CD4-positive, alpha-beta T cell treated with Interleukin-21 for 1 hour (primary cell): ENCODE measurements at regions not wholly inside any gene's neighbourhood (a gene's known extent, or its start where the extent isn't known, plus 50 kb on each side); places are given as distances from the start of the nearest gene placed in this dataset.
A peak's percentile ranks its signal among the peaks of the same experiment; 100 is the strongest.
"Not testable (repeated sequence)": the region's sequence is repeated elsewhere in the genome, so short reads cannot be mapped to it uniquely, and the experiment has no call there.

Source experiments
- DNase-seq: peaks from one replicate; pipeline ENCODE4 v3.0.0-alpha.2; 2020

DNA sequence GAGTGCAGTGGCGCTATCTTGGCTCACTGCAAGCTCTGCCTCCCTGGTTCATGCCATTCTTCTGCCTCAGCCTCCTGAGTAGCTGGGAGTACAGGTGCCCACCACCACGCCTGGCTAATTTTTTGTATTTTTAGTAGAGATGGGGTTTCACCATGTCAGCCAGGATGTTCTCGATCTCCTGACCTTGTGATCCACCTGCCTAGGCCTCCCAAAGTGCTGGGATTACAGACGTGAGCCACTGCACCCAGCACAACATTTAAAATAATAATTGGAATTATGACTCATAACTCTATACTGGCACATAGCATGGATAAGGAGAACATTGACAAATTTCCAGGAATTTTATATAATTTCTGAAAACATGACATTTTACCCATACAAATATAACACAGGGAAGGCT, 54.2 kb downstream of the DBET start:
- not testable (repeated sequence) for DNase-seq

DNA sequence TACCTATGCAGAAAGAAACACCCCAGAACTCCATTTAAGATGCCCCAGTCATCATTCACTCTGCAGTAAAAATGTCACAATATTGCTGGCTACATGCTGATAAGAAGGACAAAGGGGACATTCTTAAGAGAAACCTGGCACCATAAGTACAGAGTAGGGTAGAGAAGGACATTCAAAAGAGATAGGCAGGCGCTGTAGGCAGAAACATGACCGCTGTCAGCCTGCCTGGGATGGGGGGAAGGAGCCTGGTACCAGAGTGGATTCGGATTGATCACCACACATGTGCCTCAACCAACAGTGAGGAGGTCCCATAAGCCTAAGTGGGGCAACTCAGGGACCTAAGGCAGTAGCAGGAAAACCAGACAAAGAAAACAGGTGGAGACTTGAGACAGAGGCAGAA, 54.1 kb upstream of the DUX4 start:
- DNase-seq: not testable (repeated sequence)

DNA sequence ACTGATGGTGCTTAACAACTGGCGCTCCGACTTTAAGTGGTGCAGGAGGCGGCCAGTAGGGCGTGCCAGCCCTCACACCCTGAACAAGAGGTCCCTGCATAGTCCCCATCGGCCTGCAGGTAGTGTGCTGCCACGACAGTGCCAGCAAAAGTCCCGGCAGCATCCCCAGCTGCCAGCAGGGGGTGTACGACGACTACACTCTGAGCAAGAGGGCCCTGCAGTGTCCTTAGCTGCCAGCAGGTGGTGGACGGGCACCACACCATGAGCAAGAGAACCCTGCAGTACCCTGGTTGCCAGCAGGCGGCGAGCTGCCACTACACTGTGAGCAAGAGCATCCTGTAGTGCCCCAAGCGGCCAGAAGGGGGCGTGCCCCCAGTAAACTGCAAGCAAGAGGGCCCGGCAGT, 53.5 kb upstream of the DUX4 start:
- peak; percentile 3 for DNase-seq

DNA sequence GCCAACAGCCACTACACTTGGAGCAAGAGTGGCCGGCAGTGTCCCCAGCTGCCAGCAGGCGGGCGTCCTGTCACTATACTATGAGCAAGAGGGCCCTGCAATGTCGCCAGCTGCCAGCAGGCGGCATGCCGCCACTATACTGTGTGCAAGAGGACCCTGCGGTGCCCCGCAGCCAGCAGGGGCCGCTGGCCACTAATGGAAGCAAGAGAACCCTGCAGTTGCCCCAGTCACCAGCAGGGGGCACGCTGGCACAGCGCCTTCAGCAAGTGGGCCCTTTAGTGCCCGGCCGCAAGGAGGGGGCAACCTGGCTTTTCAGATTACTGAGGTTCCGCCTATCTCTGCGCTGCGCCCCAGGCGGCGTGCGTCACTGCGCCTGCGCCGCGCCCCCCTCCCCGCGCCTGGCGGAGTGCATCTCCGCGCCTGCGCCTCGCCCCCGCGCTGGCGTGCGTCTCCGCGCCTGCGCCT, 53.0 kb upstream of the DUX4 start:
- peak; percentile 14 for DNase-seq

DNA sequence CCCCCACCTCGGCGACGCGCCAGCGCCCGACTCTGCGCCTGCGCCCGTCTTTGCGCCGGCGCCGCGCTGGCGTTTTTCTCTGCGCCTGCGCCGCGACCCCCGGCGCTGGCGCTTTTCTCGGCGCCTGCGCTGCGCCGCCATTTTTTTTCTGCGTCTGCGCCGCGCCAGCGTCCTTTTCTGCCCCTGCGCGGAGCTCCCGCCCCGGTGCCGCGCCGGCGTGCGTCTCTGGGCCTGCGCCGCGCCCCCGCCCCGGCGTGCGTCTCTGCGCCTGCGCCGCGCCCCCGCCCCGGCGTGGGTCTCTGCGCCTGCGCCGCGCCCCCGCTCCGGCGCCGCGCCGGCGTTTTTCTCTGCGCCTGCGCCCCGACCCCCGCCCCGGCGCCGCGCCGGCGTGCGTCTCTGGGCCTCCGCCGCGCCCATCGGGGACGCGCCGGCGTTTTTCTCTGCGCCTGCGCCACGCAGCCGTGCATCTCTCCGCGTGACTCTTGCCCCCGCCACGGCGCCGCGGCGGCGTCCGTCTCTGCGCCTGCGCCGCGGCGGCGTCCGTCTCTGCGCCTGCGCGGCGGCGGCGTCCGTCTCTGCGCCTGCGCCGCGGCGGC, 52.4 kb upstream of the DUX4 start:
- DNase-seq: not testable (repeated sequence)

DNA sequence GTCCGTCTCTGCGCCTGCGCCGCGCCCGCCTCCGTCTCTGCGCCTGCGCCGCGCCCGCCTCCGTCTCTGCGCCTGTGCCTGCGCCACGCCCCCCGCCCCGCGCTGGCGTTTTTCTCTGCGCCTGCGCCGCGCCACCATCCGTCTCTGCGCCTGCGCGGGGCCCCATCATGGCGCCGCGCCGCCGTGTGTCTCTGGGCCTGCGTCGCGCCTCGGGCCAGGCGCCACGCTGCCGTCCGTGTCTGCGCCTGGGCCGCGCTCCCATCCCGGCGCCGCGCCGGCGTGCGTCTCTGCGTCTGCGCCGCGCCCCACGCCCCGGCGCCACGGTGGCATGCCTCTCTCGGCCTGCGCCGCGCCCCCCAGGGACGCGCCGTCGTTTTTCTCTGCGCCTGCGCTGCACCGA, 51.8 kb upstream of the DUX4 start:
- DNase-seq: no peak

DNA sequence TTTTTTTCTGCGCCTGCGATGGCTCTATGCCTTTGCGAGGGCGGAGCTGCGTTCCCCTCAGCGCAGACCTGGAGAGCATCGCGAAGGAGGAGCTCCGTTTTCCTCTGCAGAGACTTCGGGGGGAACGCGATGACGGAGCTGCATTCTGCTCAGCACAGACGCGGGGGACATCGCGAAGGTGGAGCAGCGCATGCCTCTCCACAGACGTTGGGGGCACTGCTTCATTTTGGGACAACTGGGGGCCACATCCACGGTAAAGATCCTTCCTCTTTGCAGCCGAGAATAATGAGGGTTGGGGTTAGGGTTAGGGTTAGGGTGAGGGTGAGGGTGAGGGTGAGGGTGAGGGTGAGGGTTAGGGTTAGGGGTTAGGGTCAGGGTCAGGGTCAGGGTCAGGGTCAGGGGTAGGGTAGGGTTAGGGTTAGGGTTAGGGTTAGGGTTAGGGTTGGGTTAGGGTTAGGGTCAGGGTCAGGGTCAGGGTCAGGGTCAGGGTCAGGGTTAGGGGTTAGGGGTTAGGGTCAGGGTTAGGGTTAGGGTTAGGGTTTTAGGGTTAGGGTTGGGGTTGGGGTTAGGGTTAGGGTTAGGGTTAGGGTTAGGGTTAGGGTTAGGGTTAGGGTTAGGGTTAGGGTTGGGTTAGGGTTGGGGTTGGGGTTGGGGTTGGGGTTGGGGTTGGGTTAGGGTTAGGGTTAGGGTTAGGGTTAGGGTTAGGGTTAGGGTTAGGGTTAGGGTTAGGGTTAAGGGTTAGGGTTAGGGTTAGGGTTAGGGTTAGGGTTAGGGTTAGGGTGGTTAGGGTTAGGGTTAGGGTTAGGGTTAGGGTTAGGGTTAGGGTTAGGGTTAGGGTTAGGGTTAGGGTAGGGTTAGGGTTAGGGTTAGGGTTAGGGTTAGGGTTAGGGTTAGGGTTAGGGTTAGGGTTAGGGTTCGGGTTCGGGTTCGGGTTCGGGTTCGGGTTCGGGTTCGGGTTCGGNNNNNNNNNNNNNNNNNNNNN, 51.1 kb upstream of the DUX4 start:
- peak; percentile 51 for DNase-seq
